H9 (cell line): ENCODE measurements at regions not wholly inside any gene's neighbourhood (a gene's known extent, or its start where the extent isn't known, plus 50 kb on each side); places are given as distances from the start of the nearest gene placed in this dataset.

Experiments
- DNase-seq: peaks from one replicate; pipeline ENCODE4 v3.0.0-alpha.2; 2017
- H2AFZ ChIP-seq: one replicate; pipeline ENCODE4 v1.6.1; 2013; ENCODE audit warnings: mild to moderate bottlenecking, low read length, control low read depth, moderate library complexity
- H2AK5ac ChIP-seq: 2 replicates; pipeline ENCODE4 v1.6.1; 2013; ENCODE audit warnings: low read length, control low read depth, mixed read lengths; ENCODE audit not compliant: insufficient read length
- H2BK120ac ChIP-seq: one replicate; pipeline ENCODE4 v1.6.1; 2013; ENCODE audit warnings: low read depth, mild to moderate bottlenecking, low read length, control low read depth, inconsistent platforms; ENCODE audit not compliant: poor library complexity, severe bottlenecking
- H2BK12ac ChIP-seq: 2 replicates; pipeline ENCODE4 v1.6.1; 2013; ENCODE audit warnings: low read length, control low read depth, mixed read lengths, low read depth; ENCODE audit not compliant: insufficient read length
- H2BK15ac ChIP-seq: 2 replicates; pipeline ENCODE4 v1.6.1; 2013; ENCODE audit warnings: low read depth, low read length, control low read depth
- H2BK20ac ChIP-seq: one replicate; pipeline ENCODE4 v1.6.1; 2013; ENCODE audit warnings: low read depth, mild to moderate bottlenecking, low read length, control low read depth, inconsistent platforms; ENCODE audit not compliant: poor library complexity, severe bottlenecking
- H2BK5ac ChIP-seq: 2 replicates; pipeline ENCODE4 v1.6.1; 2013; ENCODE audit warnings: low read length, control low read depth, mixed read lengths; ENCODE audit not compliant: insufficient read length
- H3K14ac ChIP-seq: 2 replicates; pipeline ENCODE4 v1.6.1; 2013; ENCODE audit warnings: low read length, control low read depth; ENCODE audit not compliant: insufficient read depth
- H3K18ac ChIP-seq: 2 replicates; pipeline ENCODE4 v1.6.1; 2013; ENCODE audit warnings: low read depth, mild to moderate bottlenecking, mixed read lengths, low read length, control low read depth; ENCODE audit not compliant: insufficient read length
- H3K23ac ChIP-seq: 2 replicates; pipeline ENCODE4 v1.6.1; 2013; ENCODE audit warnings: low read length, control low read depth, mixed read lengths, low read depth; ENCODE audit not compliant: insufficient read length
- H3K23me2 ChIP-seq: 2 replicates; pipeline ENCODE4 v1.6.1; 2013; ENCODE audit warnings: low read depth, mild to moderate bottlenecking, mixed read lengths, low read length, control low read depth; ENCODE audit not compliant: insufficient read length, poor library complexity, severe bottlenecking
- H3K27ac ChIP-seq: 2 replicates; pipeline ENCODE4 v1.5.1; 2013; ENCODE audit warnings: low read length, control low read depth, mixed read lengths, low read depth; ENCODE audit not compliant: insufficient read length
- H3K27me3 ChIP-seq: 2 replicates; pipeline ENCODE4 v1.6.1; 2013; ENCODE audit warnings: low read length, control low read depth, inconsistent platforms; ENCODE audit not compliant: insufficient read depth
- H3K4ac ChIP-seq: 2 replicates; pipeline ENCODE4 v1.6.1; 2013; ENCODE audit warnings: low read depth, mild to moderate bottlenecking, control low read depth, inconsistent platforms, low read length, moderate library complexity
- H3K4me1 ChIP-seq: 2 replicates; pipeline ENCODE4 v1.6.1; 2013; ENCODE audit warnings: low read length, control low read depth, inconsistent platforms; ENCODE audit not compliant: insufficient read depth
- H3K4me2 ChIP-seq: 2 replicates; pipeline ENCODE4 v1.6.1; 2013; ENCODE audit warnings: low read length, control low read depth, mixed read lengths; ENCODE audit not compliant: insufficient read length, insufficient read depth
- H3K56ac ChIP-seq: 2 replicates; pipeline ENCODE4 v1.6.1; 2013; ENCODE audit warnings: low read depth, mild to moderate bottlenecking, mixed read lengths, low read length, control low read depth; ENCODE audit not compliant: insufficient read length
- H3K79me1 ChIP-seq: 2 replicates; pipeline ENCODE4 v1.6.1; 2013; ENCODE audit warnings: low read depth, mild to moderate bottlenecking, moderate library complexity, low read length, control low read depth, inconsistent platforms; ENCODE audit not compliant: insufficient read depth, poor library complexity, severe bottlenecking
- H3K79me2 ChIP-seq: 2 replicates; pipeline ENCODE4 v1.6.1; 2013; ENCODE audit warnings: low read length, control low read depth, inconsistent platforms; ENCODE audit not compliant: insufficient read depth
- H3K9ac ChIP-seq: 2 replicates; pipeline ENCODE4 v1.6.1; 2013; ENCODE audit warnings: low read length, control low read depth, mixed read lengths; ENCODE audit not compliant: insufficient read length; ENCODE audit errors: extremely low read depth
- H3K9me3 ChIP-seq: one replicate; pipeline ENCODE4 v1.6.1; 2013; ENCODE audit warnings: low read depth, low read length, inconsistent platforms; ENCODE audit not compliant: control insufficient read depth
- H3T11ph ChIP-seq: one replicate; pipeline ENCODE4 v1.6.1; 2013; ENCODE audit warnings: mild to moderate bottlenecking, low read length, control low read depth, inconsistent platforms
- H4K20me1 ChIP-seq: one replicate; pipeline ENCODE4 v1.6.1; 2013; ENCODE audit not compliant: control insufficient read depth, insufficient read length, insufficient read depth
- H4K5ac ChIP-seq: 2 replicates; pipeline ENCODE4 v1.6.1; 2013; ENCODE audit warnings: low read depth, mild to moderate bottlenecking, mixed read lengths, low read length, control low read depth; ENCODE audit not compliant: insufficient read length
- H4K8ac ChIP-seq: replicated peaks from 2 replicates; pipeline ENCODE4 v1.6.1; 2013; ENCODE audit warnings: low read length, control low read depth, mixed read lengths, low read depth; ENCODE audit not compliant: insufficient read length
- H4K91ac ChIP-seq: 2 replicates; pipeline ENCODE4 v1.6.1; 2013; ENCODE audit warnings: low read depth, mild to moderate bottlenecking, moderate library complexity, mixed read lengths, low read length, control low read depth; ENCODE audit not compliant: insufficient read length
- H3K27ac Mint-ChIP-seq, 3 experiments: 2 replicates in 2 of 3; 3 replicates in 1 of 3; pipeline ENCODE4 v1.8.0; 2020 to 2021; ENCODE audit warnings: mixed read lengths in 3 of 3, mild to moderate bottlenecking in 1 of 3, moderate library complexity in 1 of 3
- H3K27me3 Mint-ChIP-seq: 2 replicates; pipeline ENCODE4 v1.8.0; 2021; ENCODE audit warnings: low read depth, mild to moderate bottlenecking, moderate library complexity, mixed read lengths
- H3K36me3 Mint-ChIP-seq, 3 experiments: 2 replicates in 2 of 3; 3 replicates in 1 of 3; pipeline ENCODE4 v1.8.0; 2020 to 2021; ENCODE audit warnings: low read depth in 3 of 3, mixed read lengths in 3 of 3; ENCODE audit not compliant: insufficient read depth in 1 of 3
- H3K4me1 Mint-ChIP-seq, 2 experiments: 2 replicates each; pipeline ENCODE4 v1.8.0; 2020; ENCODE audit warnings: mixed read lengths in 2 of 2
- H3K4me3 Mint-ChIP-seq, 2 experiments: 2 replicates in 1 of 2; 3 replicates in 1 of 2; pipeline ENCODE4 v1.8.0; 2020 to 2021; ENCODE audit warnings: mild to moderate bottlenecking in 2 of 2, mixed read lengths in 2 of 2, moderate library complexity in 1 of 2
- H3K9me3 Mint-ChIP-seq, 2 experiments: 2 replicates in 1 of 2; 3 replicates in 1 of 2; pipeline ENCODE4 v1.8.0; 2020; ENCODE audit warnings: mild to moderate bottlenecking in 2 of 2, mixed read lengths in 2 of 2, moderate library complexity in 1 of 2
- WGBS: extraction: QIAGEN DNeasy Blood & Tissue Kit; methylation state at CpG from one replicate; pipeline ENCODE4 v1.1.7; 2013; ENCODE audit warnings: missing lambda C conversion rate, low lambda C conversion rate, mixed read lengths; ENCODE audit not compliant: insufficient read length; ENCODE audit errors: extremely low coverage; 5-methylcytosine and 5-hydroxymethylcytosine counted together
- TF ChIP-seq, protein P1 (sequence below): fragments of 200-600 bp; sonication (generic); conservative IDR thresholded peaks from 3 replicates; pipeline ENCODE4 v1.8.0; 2021; ENCODE audit warnings: antibody characterized with exemption, mild to moderate bottlenecking

DNA sequence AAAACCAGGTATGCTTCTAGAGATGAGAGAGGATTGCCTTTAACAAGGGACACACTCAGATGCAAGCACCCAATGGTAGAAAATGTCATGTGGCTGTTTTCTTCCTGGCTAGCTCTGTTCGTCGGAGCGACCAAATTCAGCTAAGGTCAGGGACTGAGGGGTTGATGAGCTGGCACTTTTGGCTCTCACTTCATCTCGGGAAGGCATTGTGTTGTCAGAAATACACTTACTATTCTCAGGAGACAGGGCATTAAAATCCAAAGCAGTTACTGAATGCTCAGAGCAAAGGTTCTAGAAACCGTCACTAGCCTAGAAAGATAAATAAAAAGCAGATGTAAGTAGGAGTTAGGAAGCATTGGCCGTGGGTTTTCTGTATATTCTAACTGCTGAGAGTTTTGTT lies 275.7 kb upstream of the SSTR1 start:
- H2AFZ ChIP-seq = no peak overlapping the region
- no peak overlapping the region for H2BK120ac ChIP-seq
- H3K4me2 ChIP-seq = no peak overlapping the region
- no peak overlapping the region for H3K4ac ChIP-seq
- H3K79me1 ChIP-seq = no peaks in the 10 kb centered on the region
- no peak overlapping the region for H2AK5ac ChIP-seq
- H3K27ac Mint-ChIP-seq = no peak overlapping the region
- H4K91ac ChIP-seq = no peak overlapping the region
- no peaks in the 10 kb centered on the region for H3K23me2 ChIP-seq
- no peak overlapping the region for H2BK15ac ChIP-seq
- no peak overlapping the region for H3T11ph ChIP-seq
- H3K36me3 Mint-ChIP-seq = no peaks in the 10 kb centered on the region
- H3K4me3 Mint-ChIP-seq = no peak overlapping the region
- H3K4me1 Mint-ChIP-seq = peaks cover 16 to 22% of the 10 kb centered on the region in 2 experiments
- H3K4me1 ChIP-seq = no peaks in the 10 kb centered on the region
- H2BK20ac ChIP-seq = no peak overlapping the region
- no peak overlapping the region for H3K9ac ChIP-seq
- H2BK12ac ChIP-seq = no peak overlapping the region
- H3K23ac ChIP-seq = no peak overlapping the region
- peaks cover 3% of the 10 kb centered on the region; the same call in 1 of the 2 replicates for H3K27me3 ChIP-seq
- WGBS = no CpG with 5 or more reads among the region's 6 CpGs
- H3K79me2 ChIP-seq = no peaks in the 10 kb centered on the region
- no peaks in the 10 kb centered on the region for H4K20me1 ChIP-seq
- H3K14ac ChIP-seq = no peak overlapping the region
- no peak overlapping the region for H2BK5ac ChIP-seq
- H3K56ac ChIP-seq = no peak overlapping the region
- H3K18ac ChIP-seq = no peak overlapping the region
- TF ChIP-seq, protein P1, sequence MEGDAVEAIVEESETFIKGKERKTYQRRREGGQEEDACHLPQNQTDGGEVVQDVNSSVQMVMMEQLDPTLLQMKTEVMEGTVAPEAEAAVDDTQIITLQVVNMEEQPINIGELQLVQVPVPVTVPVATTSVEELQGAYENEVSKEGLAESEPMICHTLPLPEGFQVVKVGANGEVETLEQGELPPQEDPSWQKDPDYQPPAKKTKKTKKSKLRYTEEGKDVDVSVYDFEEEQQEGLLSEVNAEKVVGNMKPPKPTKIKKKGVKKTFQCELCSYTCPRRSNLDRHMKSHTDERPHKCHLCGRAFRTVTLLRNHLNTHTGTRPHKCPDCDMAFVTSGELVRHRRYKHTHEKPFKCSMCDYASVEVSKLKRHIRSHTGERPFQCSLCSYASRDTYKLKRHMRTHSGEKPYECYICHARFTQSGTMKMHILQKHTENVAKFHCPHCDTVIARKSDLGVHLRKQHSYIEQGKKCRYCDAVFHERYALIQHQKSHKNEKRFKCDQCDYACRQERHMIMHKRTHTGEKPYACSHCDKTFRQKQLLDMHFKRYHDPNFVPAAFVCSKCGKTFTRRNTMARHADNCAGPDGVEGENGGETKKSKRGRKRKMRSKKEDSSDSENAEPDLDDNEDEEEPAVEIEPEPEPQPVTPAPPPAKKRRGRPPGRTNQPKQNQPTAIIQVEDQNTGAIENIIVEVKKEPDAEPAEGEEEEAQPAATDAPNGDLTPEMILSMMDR = no peak
- DNase-seq = no peak
- H4K8ac ChIP-seq = no peak overlapping the region
- H3K9me3 Mint-ChIP-seq = no peaks in the 10 kb centered on the region
- no peaks in the 10 kb centered on the region for H3K9me3 ChIP-seq
- H3K27ac ChIP-seq = no peak overlapping the region
- no peak overlapping the region for H4K5ac ChIP-seq
- H3K27me3 Mint-ChIP-seq = peaks cover 41% of the 10 kb centered on the region
